Psoas muscle (tissue), 7 donors: ENCODE measurements at regions not wholly inside any gene's neighbourhood (a gene's known extent, or its start where the extent isn't known, plus 50 kb on each side); places are given as distances from the start of the nearest gene placed in this dataset.

Experiments used
- ATAC-seq, 4 donors: fragments of 200-7000 bp; cut with Tn5 transposase; one replicate each; pipeline ENCODE4 v1.9.1; 2020; ENCODE audit warnings: moderate library complexity in 3 of 4, mild to moderate bottlenecking in 2 of 4
- DNase-seq, 2 donors: peaks; one replicate each; pipeline ENCODE4 v3.0.0-alpha.2; 2020
- H3K27ac ChIP-seq: fragments of 200-600 bp; one replicate; pipeline ENCODE4 v1.8.0; 2022
- H3K27me3 ChIP-seq, 3 donors: fragments of 200-600 bp in 1 of 3; one replicate each; pipeline versions ENCODE4 v1.6.1 to v1.8.0; 2013 to 2022; ENCODE audit warnings: low read length in 2 of 3, mild to moderate bottlenecking in 2 of 3, moderate library complexity in 1 of 3; ENCODE audit not compliant: insufficient read depth in 3 of 3
- H3K36me3 ChIP-seq, 2 donors: fragments of 200-600 bp in 1 of 2; one replicate each; pipeline versions ENCODE4 v1.6.1 to v1.8.0; 2013 to 2022; ENCODE audit warnings: low read depth in 1 of 2, mild to moderate bottlenecking in 1 of 2, moderate library complexity in 1 of 2; ENCODE audit not compliant: insufficient read depth in 1 of 2
- H3K4me1 ChIP-seq: fragments of 200-600 bp; one replicate; pipeline ENCODE4 v1.8.0; 2022
- H3K4me3 ChIP-seq: fragments of 200-600 bp; one replicate; pipeline ENCODE4 v1.8.0; 2022; ENCODE audit warnings: mild to moderate bottlenecking
- H3K9me3 ChIP-seq: fragments of 200-600 bp; one replicate; pipeline ENCODE4 v1.8.0; 2022
- WGBS, 3 donors: extraction: QIAGEN DNeasy Blood & Tissue Kit; methylation state at CpG; one replicate each; pipeline versions ENCODE4 v1.1.6 to v1.1.7; 2013; 5-methylcytosine and 5-hydroxymethylcytosine counted together
- intact Hi-C, 2 donors: fragments of 100-400 bp; cut with DNase I; formaldehyde crosslinking; loops; one replicate each; pipeline versions ENCODE4 v1.11.0 to v1.14.2; 2022
- TF ChIP-seq, protein P1 (sequence below): fragments of 200-600 bp; IDR thresholded peaks from one replicate; pipeline ENCODE4 v1.8.0; 2022; ENCODE audit warnings: antibody characterized with exemption
- donor health status: healthy with polysubstance abuse.
- donor health status: DM: no; HTN: no; CAD: no; lungs with moderate emphysema.
- donor health status: Bipolar disorder and iron deficiency.
- donor health status: healthy.
- donor health status: DM: yes; HTN: yes; CAD: no.
- donor health status: DM: no; HTN: no; CAD: no.
- donor health status: DM: yes; HTN: yes; CAD: no.

DNA sequence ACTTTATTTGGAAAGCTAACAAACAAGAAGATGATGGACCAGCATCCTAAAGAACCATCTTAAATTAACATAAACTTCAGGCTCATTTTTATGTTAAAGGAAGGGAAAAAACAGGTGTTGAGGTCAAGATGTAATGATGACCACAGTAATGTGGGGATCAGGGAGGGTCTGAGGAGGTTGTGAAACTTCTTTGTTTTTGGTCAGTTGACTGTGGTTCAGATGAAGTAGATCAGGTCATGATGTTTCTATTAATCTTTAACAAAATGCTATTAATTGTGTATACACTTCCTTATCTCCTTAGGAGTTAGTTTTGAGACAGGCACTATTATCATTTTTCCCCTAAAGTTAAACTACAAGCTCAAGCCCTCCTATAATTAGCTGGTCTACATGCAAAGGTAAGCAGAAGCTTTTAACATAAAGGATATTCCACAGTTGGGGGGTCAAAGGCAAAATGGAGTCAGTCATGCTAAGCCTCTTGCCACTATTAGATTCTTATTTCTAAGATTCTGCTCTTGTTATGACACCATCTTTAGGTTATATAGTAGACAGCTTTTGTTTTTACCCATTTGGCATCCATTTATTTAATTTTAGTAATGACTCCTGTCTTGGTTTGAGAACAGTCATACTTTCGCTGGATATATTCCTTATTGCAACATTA, 800.1 kb upstream of the PCDH9 start:
- ATAC-seq (no peak), DNase-seq (no peak)
- TF ChIP-seq, protein P1, sequence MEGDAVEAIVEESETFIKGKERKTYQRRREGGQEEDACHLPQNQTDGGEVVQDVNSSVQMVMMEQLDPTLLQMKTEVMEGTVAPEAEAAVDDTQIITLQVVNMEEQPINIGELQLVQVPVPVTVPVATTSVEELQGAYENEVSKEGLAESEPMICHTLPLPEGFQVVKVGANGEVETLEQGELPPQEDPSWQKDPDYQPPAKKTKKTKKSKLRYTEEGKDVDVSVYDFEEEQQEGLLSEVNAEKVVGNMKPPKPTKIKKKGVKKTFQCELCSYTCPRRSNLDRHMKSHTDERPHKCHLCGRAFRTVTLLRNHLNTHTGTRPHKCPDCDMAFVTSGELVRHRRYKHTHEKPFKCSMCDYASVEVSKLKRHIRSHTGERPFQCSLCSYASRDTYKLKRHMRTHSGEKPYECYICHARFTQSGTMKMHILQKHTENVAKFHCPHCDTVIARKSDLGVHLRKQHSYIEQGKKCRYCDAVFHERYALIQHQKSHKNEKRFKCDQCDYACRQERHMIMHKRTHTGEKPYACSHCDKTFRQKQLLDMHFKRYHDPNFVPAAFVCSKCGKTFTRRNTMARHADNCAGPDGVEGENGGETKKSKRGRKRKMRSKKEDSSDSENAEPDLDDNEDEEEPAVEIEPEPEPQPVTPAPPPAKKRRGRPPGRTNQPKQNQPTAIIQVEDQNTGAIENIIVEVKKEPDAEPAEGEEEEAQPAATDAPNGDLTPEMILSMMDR, result no peak
- Histone ChIP-seq H3K4me1 (no peaks in the 10 kb centered on the region), H3K4me3 (no peak overlapping the region), H3K27ac (no peak overlapping the region), H3K27me3 (no peaks in the 10 kb centered on the region), H3K36me3 (no peaks in the 10 kb centered on the region), H3K9me3 (no peaks in the 10 kb centered on the region)
- intact Hi-C loops, result no loop called here
- 77 to 93% (median 83%) methylated on average over 1 of the region's 1 CpG for WGBS, 3 donors

DNA sequence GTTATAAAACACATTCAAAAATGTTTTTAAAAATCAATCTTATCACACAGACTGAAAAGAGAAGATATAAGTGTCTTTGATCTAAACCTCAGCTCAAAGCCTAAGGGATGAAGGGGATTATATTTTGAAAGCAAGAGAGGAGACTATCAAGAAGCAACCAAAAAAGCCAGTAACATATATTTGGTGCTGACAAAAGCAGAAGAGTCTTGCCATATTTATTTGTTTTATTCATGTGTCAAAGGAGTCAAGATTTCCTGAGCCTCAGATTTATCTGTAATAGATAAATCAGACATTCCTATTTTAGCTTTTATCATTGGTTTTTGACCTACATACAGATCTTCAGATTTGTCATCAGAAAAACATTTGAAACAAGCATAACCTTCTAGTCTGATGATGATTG, 798.6 kb upstream of the PCDH9 start:
- intact Hi-C loops, result no loop called here

DNA sequence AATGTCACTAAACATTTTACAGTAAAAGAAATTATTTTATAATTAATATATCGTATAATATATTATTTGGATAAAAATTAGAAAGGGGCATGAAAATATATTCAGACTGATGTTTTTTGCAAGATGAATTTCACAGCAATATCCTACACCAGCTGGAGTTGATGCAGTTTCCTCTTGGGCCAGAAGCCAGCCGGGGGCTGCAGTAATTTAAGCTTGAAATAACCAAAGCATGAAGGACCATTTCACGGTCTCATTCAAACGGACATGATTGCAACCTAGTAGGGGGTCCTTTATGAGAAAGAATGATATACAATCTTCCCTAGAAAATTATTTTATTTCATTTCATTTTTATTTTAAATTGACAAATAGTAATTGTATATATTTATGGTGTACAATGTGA, 797.2 kb upstream of the PCDH9 start:
- intact Hi-C loops, result no loop called here
- Histone ChIP-seq H3K27me3 (no peaks in the 10 kb centered on the region), H3K4me1 (no peaks in the 10 kb centered on the region), H3K9me3 (no peaks in the 10 kb centered on the region), H3K27ac (no peak overlapping the region), H3K4me3 (no peak overlapping the region), H3K36me3 (no peaks in the 10 kb centered on the region)
- DNase-seq (no peak), ATAC-seq (no peak)
- TF ChIP-seq, protein P1, result no peak
- 11 to 22% (median 17%) methylated on average over 4 of the region's 4 CpGs for WGBS, 3 donors

More for the DNA sequence above, 798.6 kb upstream of the PCDH9 start:
- Histone ChIP-seq H3K27ac (no peak overlapping the region), H3K36me3 (no peaks in the 10 kb centered on the region), H3K4me1 (no peaks in the 10 kb centered on the region), H3K27me3 (no peaks in the 10 kb centered on the region), H3K4me3 (no peak overlapping the region), H3K9me3 (no peaks in the 10 kb centered on the region)
- TF ChIP-seq, protein P1, result no peak
- no peak for DNase-seq
- no peak for ATAC-seq

DNA sequence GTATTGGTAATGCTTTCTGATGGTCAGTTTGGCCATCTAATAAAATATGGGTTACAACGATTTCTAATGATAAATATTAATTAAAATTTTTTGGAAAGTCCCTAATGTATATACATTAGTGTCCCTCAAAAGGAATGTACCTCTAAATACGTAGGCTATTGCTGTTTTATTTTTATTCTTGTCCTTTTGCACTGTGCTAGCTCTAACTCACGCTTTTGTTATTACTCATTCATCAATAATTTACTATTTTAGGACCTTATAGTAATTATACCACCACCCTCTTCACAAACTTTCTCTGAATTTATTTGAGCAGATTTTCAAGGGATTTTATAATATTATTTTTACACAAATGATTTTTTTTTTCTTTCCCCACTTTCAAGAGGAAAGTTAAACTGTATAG, 795.9 kb upstream of the PCDH9 start:
- ATAC-seq (no peak), DNase-seq (no peak)
- 76 to 87% (median 82%) methylated on average over 3 of the region's 3 CpGs for WGBS, 3 donors
- Histone ChIP-seq H3K36me3 (no peaks in the 10 kb centered on the region), H3K9me3 (no peaks in the 10 kb centered on the region), H3K27ac (no peak overlapping the region), H3K4me3 (no peak overlapping the region), H3K27me3 (no peaks in the 10 kb centered on the region), H3K4me1 (no peaks in the 10 kb centered on the region)
- TF ChIP-seq, protein P1, result no peak
- intact Hi-C loops, result no loop called here

DNA sequence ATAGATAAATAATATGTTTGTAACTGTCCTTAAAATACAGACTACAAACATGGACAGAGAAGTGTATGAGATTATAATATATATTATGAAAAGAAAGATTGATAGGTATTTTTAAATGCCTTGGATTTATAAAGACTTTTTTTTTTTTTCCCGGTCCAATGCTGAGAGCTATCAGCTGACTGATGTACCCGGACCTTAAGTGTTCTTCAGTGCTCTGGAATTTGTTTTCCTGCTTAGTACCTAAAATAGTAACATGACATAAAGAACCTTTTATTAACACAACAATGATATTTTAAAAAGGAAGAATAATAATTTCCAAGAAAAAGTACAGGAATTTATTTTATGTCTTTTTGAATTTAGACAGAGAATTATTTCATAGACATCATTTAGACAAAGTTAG, 795.5 kb upstream of the PCDH9 start:
- Histone ChIP-seq H3K36me3 (no peaks in the 10 kb centered on the region), H3K4me1 (no peaks in the 10 kb centered on the region), H3K27ac (no peak overlapping the region), H3K9me3 (no peaks in the 10 kb centered on the region), H3K4me3 (no peak overlapping the region), H3K27me3 (no peaks in the 10 kb centered on the region)
- TF ChIP-seq, protein P1, result no peak
- ATAC-seq, result no peak
- 58 to 60% (median 59%) methylated on average over 2 of the region's 2 CpGs for WGBS, 3 donors
- no peak for DNase-seq
- intact Hi-C loops, result no loop called here
